Vagina (tissue), 2 donors: ENCODE measurements at regions not wholly inside any gene's neighbourhood (a gene's known extent, or its start where the extent isn't known, plus 50 kb on each side); places are given as distances from the start of the nearest gene placed in this dataset.

ENCODE experiments used
- POLR2A ChIP-seq, 2 donors: fragments of 450-650 bp; IDR thresholded peaks; one replicate each; pipeline ENCODE4 v1.6.1; 2017; ENCODE audit warnings: antibody characterized with exemption in 2 of 2, mild to moderate bottlenecking in 2 of 2, moderate library complexity in 2 of 2
- POLR2AphosphoS5 ChIP-seq, 2 donors: sonication (generic); formaldehyde crosslinking; IDR thresholded peaks; one replicate each; pipeline ENCODE4 v1.9.0; 2017; ENCODE audit warnings: antibody characterized with exemption in 2 of 2, mild to moderate bottlenecking in 2 of 2, low read depth in 1 of 2; ENCODE audit not compliant: insufficient read depth in 1 of 2
- TF ChIP-seq, protein P1 (sequence below), 3 experiments: fragments of 450-650 bp in 2 of 3; fragments of 200-600 bp in 1 of 3; sonication (generic) in 1 of 3; IDR thresholded peaks; one replicate each; pipeline ENCODE4 v1.5.1; 2017 to 2019; ENCODE audit warnings: antibody characterized with exemption in 3 of 3, mild to moderate bottlenecking in 2 of 3, moderate library complexity in 2 of 3

DNA sequence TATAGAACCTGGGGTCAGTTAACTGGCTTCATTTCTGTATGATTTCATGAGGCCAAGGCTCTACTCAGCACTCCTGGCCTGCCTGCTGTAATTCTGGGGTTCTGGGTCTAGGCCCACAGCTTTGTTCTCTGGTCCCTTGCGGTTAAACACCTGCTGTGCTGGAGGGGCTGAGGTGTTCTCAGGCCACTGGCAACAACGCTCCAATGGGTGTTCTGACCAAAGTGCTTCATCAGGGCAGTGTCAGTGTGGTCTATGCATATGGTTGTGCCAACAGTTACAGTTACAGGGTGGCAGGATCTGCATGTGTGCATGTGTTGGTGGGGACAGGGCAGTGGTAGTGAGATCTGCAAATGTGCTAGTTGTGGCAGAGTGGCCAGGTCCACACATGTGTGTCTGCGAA, 64.1 kb upstream of the GMNC start:
- TF ChIP-seq, protein P1, sequence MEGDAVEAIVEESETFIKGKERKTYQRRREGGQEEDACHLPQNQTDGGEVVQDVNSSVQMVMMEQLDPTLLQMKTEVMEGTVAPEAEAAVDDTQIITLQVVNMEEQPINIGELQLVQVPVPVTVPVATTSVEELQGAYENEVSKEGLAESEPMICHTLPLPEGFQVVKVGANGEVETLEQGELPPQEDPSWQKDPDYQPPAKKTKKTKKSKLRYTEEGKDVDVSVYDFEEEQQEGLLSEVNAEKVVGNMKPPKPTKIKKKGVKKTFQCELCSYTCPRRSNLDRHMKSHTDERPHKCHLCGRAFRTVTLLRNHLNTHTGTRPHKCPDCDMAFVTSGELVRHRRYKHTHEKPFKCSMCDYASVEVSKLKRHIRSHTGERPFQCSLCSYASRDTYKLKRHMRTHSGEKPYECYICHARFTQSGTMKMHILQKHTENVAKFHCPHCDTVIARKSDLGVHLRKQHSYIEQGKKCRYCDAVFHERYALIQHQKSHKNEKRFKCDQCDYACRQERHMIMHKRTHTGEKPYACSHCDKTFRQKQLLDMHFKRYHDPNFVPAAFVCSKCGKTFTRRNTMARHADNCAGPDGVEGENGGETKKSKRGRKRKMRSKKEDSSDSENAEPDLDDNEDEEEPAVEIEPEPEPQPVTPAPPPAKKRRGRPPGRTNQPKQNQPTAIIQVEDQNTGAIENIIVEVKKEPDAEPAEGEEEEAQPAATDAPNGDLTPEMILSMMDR (IDR thresholded peaks at IDR 0.05): no peak
- TF ChIP-seq POLR2A (IDR thresholded peaks at IDR 0.05) (no peak), POLR2AphosphoS5 (IDR thresholded peaks at IDR 0.05; ENCODE audit: insufficient read depth in 1 of 2, low read depth in 1 of 2) (no peak)
